SK-N-SH (cell line): ENCODE measurements at regions not wholly inside any gene's neighbourhood (a gene's known extent, or its start where the extent isn't known, plus 50 kb on each side); places are given as distances from the start of the nearest gene placed in this dataset.

Source experiments
- CTCF ChIP-seq: fragments of 200-600 bp; sonication (generic); IDR thresholded peaks from 2 replicates; pipeline ENCODE4 v1.6.1; 2017; ENCODE audit warnings: antibody characterized with exemption, mild to moderate bottlenecking, moderate library complexity
- EZH2phosphoT487 ChIP-seq: fragments of 200-600 bp; sonication (generic); IDR thresholded peaks from 2 replicates; pipeline ENCODE4 v1.6.1; 2017; ENCODE audit warnings: low read depth, mixed run types, mild to moderate bottlenecking, antibody characterized with exemption, moderate library complexity, borderline replicate concordance
- MEF2A ChIP-seq: IDR thresholded peaks from 2 replicates; pipeline ENCODE4 v1.4.0; 2012; ENCODE audit warnings: low read depth, borderline replicate concordance
- RFX5 ChIP-seq: IDR thresholded peaks from 2 replicates; pipeline ENCODE4 v1.6.1; 2012; ENCODE audit warnings: mild to moderate bottlenecking, improper control_type of control experiment, low read length
- SIN3A ChIP-seq: IDR thresholded peaks from 2 replicates; pipeline ENCODE4 v1.6.1; 2012; ENCODE audit warnings: low read depth, mild to moderate bottlenecking, low read length, moderate library complexity, borderline replicate concordance
- SMC3 ChIP-seq: IDR thresholded peaks from 2 replicates; pipeline ENCODE4 v1.6.1; 2012; ENCODE audit warnings: low read depth, low read length, improper control_type of control experiment
- TEAD4 ChIP-seq: IDR thresholded peaks from 2 replicates; pipeline ENCODE4 v1.4.0; 2012; ENCODE audit warnings: mild to moderate bottlenecking, borderline replicate concordance; ENCODE audit not compliant: insufficient read depth
- YY1 ChIP-seq: IDR thresholded peaks from 2 replicates; pipeline ENCODE4 v1.4.0; 2012; ENCODE audit warnings: low read depth, mild to moderate bottlenecking

GRCh38 chr18:67621906-67622305, 105.4 kb upstream of the DSEL start:
- TF ChIP-seq CTCF (no peak), MEF2A (no peak), RFX5 (no peak), SIN3A (no peak), TEAD4 (no peak), EZH2phosphoT487 (no peak), YY1 (no peak), SMC3 (no peak)
